ENCODE measurements at regions not wholly inside any gene's neighbourhood (a gene's known extent, or its start where the extent isn't known, plus 50 kb on each side); places are given as distances from the start of the nearest gene placed in this dataset.

- Histone ChIP-seq H3K27ac (no peak overlapping the region), H3K27me3 (no peaks in the 10 kb centered on the region), H3K4me3 (no peak overlapping the region), H3K9me3 (no peaks in the 10 kb centered on the region), H3K4me1 (no peaks in the 10 kb centered on the region), H3K36me3 (no peaks in the 10 kb centered on the region)
- DNase-seq, result no peak
- TF ChIP-seq POLR2A (IDR thresholded peaks at IDR 0.05), result no peak
- no peak for TF ChIP-seq CTCF (IDR thresholded peaks at IDR 0.05)
- WGBS, 2 donors, result 76 to 83% methylated on average over 5 to 6 of the region's 7 CpGs
- intact Hi-C loops (cut with DNase I), result no loop called here
These were observed 571.2 kb downstream of the ADCYAP1 start for GRCh38 chr18:1475867-1476266.

- DNase-seq, result no peak
- intact Hi-C loops (cut with DNase I), result no loop called here
- TF ChIP-seq POLR2A (IDR thresholded peaks at IDR 0.05) (no peak), CTCF (IDR thresholded peaks at IDR 0.05) (no peak)
- Histone ChIP-seq H3K36me3 (no peaks in the 10 kb centered on the region), H3K27ac (no peak overlapping the region), H3K9me3 (no peaks in the 10 kb centered on the region), H3K4me1 (no peaks in the 10 kb centered on the region), H3K27me3 (no peaks in the 10 kb centered on the region), H3K4me3 (no peak overlapping the region)
- 27 to 42% methylated on average over 2 of the region's 2 CpGs for WGBS, 2 donors
These were observed 575.6 kb downstream of the ADCYAP1 start for GRCh38 chr18:1480309-1480708.

- Histone ChIP-seq H3K27me3 (no peaks in the 10 kb centered on the region), H3K9me3 (no peaks in the 10 kb centered on the region), H3K4me1 (no peaks in the 10 kb centered on the region), H3K36me3 (no peaks in the 10 kb centered on the region), H3K27ac (no peak overlapping the region), H3K4me3 (no peak overlapping the region)
- TF ChIP-seq CTCF (IDR thresholded peaks at IDR 0.05), result no peak
- TF ChIP-seq POLR2A (IDR thresholded peaks at IDR 0.05), result no peak
- intact Hi-C loops (cut with DNase I), result no loop called here
- no peak for DNase-seq
- WGBS, 2 donors, result 60 to 65% methylated on average over 1 of the region's 1 CpG
These were observed 576.9 kb downstream of the ADCYAP1 start for GRCh38 chr18:1481577-1481976.

- intact Hi-C loops (cut with DNase I), result no loop called here
- Histone ChIP-seq H3K9me3 (no peaks in the 10 kb centered on the region), H3K36me3 (no peaks in the 10 kb centered on the region), H3K27ac (no peak overlapping the region), H3K27me3 (no peaks in the 10 kb centered on the region), H3K4me1 (no peaks in the 10 kb centered on the region), H3K4me3 (no peak overlapping the region)
- no peak for TF ChIP-seq CTCF (IDR thresholded peaks at IDR 0.05)
- no peak for TF ChIP-seq POLR2A (IDR thresholded peaks at IDR 0.05)
- no peak for DNase-seq
These were observed 578.7 kb downstream of the ADCYAP1 start for GRCh38 chr18:1483385-1483784.

GRCh38 chr18:1487457-1487856 is 582.8 kb downstream of the ADCYAP1 start:
- no peaks in the 10 kb centered on the region for H3K27me3 ChIP-seq
- H3K36me3 ChIP-seq, result no peaks in the 10 kb centered on the region
- no peaks in the 10 kb centered on the region for H3K9me3 ChIP-seq
- DNase-seq, result no peak
- H3K4me1 ChIP-seq, result no peaks in the 10 kb centered on the region
- no peak overlapping the region for H3K4me3 ChIP-seq
- no peak overlapping the region for H3K27ac ChIP-seq
- WGBS, 2 donors, result 50 to 52% methylated on average over 2 of the region's 2 CpGs
- intact Hi-C loops (cut with DNase I), result no loop called here
- no peak for TF ChIP-seq POLR2A (IDR thresholded peaks at IDR 0.05)
- TF ChIP-seq CTCF (IDR thresholded peaks at IDR 0.05), result no peak

Data from esophagus squamous epithelium (tissue), 5 donors.